ENCODE measurements at regions not wholly inside any gene's neighbourhood (a gene's known extent, or its start where the extent isn't known, plus 50 kb on each side); places are given as distances from the start of the nearest gene placed in this dataset.
"Not testable (repeated sequence)": the region's sequence is repeated elsewhere in the genome, so short reads cannot be mapped to it uniquely, and the experiment has no call there.

- TF ChIP-seq CTCF (IDR thresholded peaks at IDR 0.05; ENCODE audit: insufficient read depth, low read depth, low read length); EZH2 (IDR thresholded peaks at IDR 0.05; ENCODE audit: insufficient read depth, low read length): not testable (repeated sequence)
These were observed 462.8 kb upstream of the EPHA6 start for GRCh38 chr3:96351598-96351997.

Data from astrocyte (in vitro differentiated cells and primary cell).